ENCODE measurements at regions not wholly inside any gene's neighbourhood (a gene's known extent, or its start where the extent isn't known, plus 50 kb on each side); places are given as distances from the start of the nearest gene placed in this dataset.
"Not testable (repeated sequence)": the region's sequence is repeated elsewhere in the genome, so short reads cannot be mapped to it uniquely, and the experiment has no call there.

DNA sequence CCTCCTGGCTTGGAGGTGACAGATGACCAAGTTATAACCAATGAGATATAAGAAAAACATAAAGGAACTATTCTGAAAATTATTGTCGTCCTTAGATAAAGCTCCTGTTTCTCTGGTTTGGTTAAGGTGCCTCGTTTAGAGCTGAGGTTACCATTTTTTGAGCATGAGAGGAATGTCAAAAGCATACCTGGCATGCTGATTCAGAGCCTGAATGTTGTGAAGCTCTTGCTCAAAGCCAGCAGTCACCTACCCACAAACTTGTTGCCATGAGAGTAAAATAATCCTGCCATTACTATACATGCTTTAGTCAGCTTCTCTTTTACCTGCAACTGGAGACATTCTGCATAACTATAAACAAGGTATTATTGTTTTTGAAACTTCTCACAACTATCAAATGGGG, 1116.2 kb downstream of the DIAPH3 start:
- H3K36me3 ChIP-seq (ENCODE audit: low read depth, missing control alignments): no peaks in the 10 kb centered on the region
- no peaks in the 10 kb centered on the region for H3K27me3 ChIP-seq
- H3K9me3 ChIP-seq: no peaks in the 10 kb centered on the region
- intact Hi-C loops (cut with DNase I; ENCODE audit: low total_unique reads): no loop called here
- H3K27ac ChIP-seq: no peak overlapping the region
- H3K4me1 ChIP-seq: no peaks in the 10 kb centered on the region
- TF ChIP-seq POLR2A (IDR thresholded peaks at IDR 0.05): no peak
- TF ChIP-seq, protein P1, sequence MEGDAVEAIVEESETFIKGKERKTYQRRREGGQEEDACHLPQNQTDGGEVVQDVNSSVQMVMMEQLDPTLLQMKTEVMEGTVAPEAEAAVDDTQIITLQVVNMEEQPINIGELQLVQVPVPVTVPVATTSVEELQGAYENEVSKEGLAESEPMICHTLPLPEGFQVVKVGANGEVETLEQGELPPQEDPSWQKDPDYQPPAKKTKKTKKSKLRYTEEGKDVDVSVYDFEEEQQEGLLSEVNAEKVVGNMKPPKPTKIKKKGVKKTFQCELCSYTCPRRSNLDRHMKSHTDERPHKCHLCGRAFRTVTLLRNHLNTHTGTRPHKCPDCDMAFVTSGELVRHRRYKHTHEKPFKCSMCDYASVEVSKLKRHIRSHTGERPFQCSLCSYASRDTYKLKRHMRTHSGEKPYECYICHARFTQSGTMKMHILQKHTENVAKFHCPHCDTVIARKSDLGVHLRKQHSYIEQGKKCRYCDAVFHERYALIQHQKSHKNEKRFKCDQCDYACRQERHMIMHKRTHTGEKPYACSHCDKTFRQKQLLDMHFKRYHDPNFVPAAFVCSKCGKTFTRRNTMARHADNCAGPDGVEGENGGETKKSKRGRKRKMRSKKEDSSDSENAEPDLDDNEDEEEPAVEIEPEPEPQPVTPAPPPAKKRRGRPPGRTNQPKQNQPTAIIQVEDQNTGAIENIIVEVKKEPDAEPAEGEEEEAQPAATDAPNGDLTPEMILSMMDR (IDR thresholded peaks at IDR 0.05): no peak
- DNase-seq: no peak
- H3K4me3 ChIP-seq: no peak overlapping the region
- WGBS, 2 donors: 80 to 81% methylated on average over 2 of the region's 2 CpGs

DNA sequence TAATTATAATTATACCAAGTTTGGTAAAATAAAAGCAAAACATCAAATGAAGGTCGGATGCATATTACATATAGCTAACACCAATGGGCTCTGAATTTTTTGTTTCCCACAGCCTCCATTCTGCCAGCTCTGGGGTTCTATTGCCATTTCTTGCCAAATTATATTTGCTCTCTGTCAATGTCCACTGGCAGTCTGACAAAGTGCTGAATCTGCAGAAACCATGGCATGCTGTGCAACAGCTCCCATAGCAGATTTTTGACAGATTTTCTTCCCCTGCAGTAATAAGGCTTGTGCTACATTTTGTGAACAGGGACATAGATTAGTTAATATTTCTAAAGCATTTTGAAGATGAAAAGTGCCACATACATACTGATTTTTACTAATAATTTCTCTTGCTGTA, 1102.1 kb downstream of the DIAPH3 start:
- 80 to 90% methylated on average over 1 of the region's 1 CpG for WGBS, 2 donors
- no peaks in the 10 kb centered on the region for H3K27me3 ChIP-seq
- TF ChIP-seq, protein P1 (IDR thresholded peaks at IDR 0.05): no peak
- TF ChIP-seq POLR2A (IDR thresholded peaks at IDR 0.05): no peak
- no peaks in the 10 kb centered on the region for H3K4me1 ChIP-seq
- intact Hi-C loops (cut with DNase I; ENCODE audit: low total_unique reads): no loop called here
- no peak overlapping the region for H3K4me3 ChIP-seq
- no peak overlapping the region for H3K27ac ChIP-seq
- H3K9me3 ChIP-seq: no peaks in the 10 kb centered on the region
- no peak for DNase-seq
- no peaks in the 10 kb centered on the region for H3K36me3 ChIP-seq (ENCODE audit: low read depth, missing control alignments)

DNA sequence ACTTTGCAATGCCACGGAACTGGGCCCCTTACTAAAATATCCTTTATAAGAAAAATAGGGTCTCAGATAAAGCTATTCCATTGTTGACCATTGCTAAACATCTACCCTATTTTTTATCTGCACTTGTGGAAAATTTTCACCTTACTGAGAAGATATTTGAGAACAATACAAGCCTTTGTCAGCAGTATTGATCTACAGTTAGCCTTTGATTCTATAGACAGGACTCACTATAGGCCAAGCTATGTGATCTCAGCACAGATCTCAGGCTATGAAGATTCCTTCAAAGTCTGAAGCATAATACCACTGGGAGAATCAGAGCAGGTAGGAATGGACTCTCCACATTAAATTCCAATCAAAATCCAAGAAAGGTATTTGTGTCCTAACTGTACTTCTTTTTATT, 1099.7 kb downstream of the DIAPH3 start:
- Histone ChIP-seq H3K9me3 (no peaks in the 10 kb centered on the region), H3K36me3 (ENCODE audit: low read depth, missing control alignments) (no peaks in the 10 kb centered on the region), H3K4me1 (no peaks in the 10 kb centered on the region), H3K4me3 (no peak overlapping the region), H3K27me3 (no peaks in the 10 kb centered on the region), H3K27ac (no peak overlapping the region)
- no peak for TF ChIP-seq POLR2A (IDR thresholded peaks at IDR 0.05)
- TF ChIP-seq, protein P1 (IDR thresholded peaks at IDR 0.05): no peak
- 94 to 96% methylated on average over 1 of the region's 1 CpG for WGBS, 2 donors
- DNase-seq: no peak
- intact Hi-C loops (cut with DNase I; ENCODE audit: low total_unique reads): no loop called here

DNA sequence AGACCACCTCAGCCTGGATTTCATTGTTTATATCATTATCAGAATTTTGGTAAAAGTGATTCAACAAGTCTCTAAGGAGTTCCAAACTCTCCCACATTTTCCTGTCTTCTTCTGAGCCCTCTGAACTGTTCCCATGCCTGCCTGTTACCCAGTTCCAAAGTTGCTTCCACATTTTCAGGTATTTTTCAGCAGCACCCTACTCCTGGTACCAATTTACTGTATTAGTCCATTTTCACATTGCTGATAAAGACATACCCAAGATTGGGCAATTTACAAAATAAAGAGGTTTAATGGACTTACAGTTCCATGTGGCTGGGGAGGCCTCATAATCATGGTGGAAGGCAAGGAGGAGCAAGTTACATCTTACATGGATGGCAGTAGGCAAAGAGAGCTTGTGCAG, 1087.3 kb downstream of the DIAPH3 start:
- H3K9me3 ChIP-seq; H3K27ac ChIP-seq; H3K27me3 ChIP-seq; DNase-seq; intact Hi-C loops (cut with DNase I; ENCODE audit: low total_unique reads); H3K4me1 ChIP-seq; H3K4me3 ChIP-seq; H3K36me3 ChIP-seq (ENCODE audit: low read depth, missing control alignments): not testable (repeated sequence)

DNA sequence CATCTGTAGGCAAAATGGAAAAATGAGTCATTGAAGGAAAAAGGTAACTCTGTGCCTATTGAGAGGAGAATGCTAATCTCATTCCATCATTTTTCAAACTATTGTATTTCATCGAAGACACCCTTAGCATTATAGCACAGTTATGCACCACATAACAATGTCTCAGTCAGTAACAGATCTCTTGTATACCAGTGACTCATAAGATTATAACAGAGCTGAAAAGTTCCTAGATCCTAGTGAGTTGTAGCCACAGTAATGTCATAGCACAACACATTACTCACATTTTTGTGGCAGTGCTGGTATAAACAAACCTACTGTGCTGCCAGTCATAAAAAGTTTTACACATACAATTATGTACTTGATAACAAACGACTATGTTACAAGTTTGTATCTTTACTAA, 1077.6 kb downstream of the DIAPH3 start:
- 67 to 77% methylated on average over 2 of the region's 2 CpGs for WGBS, 2 donors
- Histone ChIP-seq H3K27ac (no peak overlapping the region), H3K27me3 (no peaks in the 10 kb centered on the region), H3K4me1 (no peaks in the 10 kb centered on the region), H3K4me3 (no peak overlapping the region), H3K9me3 (no peaks in the 10 kb centered on the region), H3K36me3 (ENCODE audit: low read depth, missing control alignments) (no peaks in the 10 kb centered on the region)
- intact Hi-C loops (cut with DNase I; ENCODE audit: low total_unique reads): no loop called here
- no peak for DNase-seq
- TF ChIP-seq, protein P1 (IDR thresholded peaks at IDR 0.05): no peak
- TF ChIP-seq POLR2A (IDR thresholded peaks at IDR 0.05): no peak
